Stomach (tissue), 4 donors: ENCODE measurements at regions not wholly inside any gene's neighbourhood (a gene's known extent, or its start where the extent isn't known, plus 50 kb on each side); places are given as distances from the start of the nearest gene placed in this dataset.

ENCODE experiments used
- CTCF ChIP-seq, 7 experiments: fragments of 450-650 bp in 4 of 7; fragments of 200-600 bp in 3 of 7; sonication (generic) in 3 of 7; IDR thresholded peaks; one replicate each; pipeline ENCODE4 v1.5.1; 2016 to 2019; ENCODE audit warnings: antibody characterized with exemption in 7 of 7, control low read depth in 2 of 7, mild to moderate bottlenecking in 1 of 7
- POLR2AphosphoS5 ChIP-seq, 3 donors: sonication (generic); formaldehyde crosslinking; IDR thresholded peaks; one replicate each; pipeline ENCODE4 v1.6.1; 2016; ENCODE audit warnings: antibody characterized with exemption in 3 of 3

GRCh38 chr2:154532763-154533162 is 165.7 kb upstream of the KCNJ3 start:
- TF ChIP-seq POLR2AphosphoS5 (IDR thresholded peaks at IDR 0.05) (no peak), CTCF (IDR thresholded peaks at IDR 0.05) (no peak)
